ENCODE measurements at regions not wholly inside any gene's neighbourhood (a gene's known extent, or its start where the extent isn't known, plus 50 kb on each side); places are given as distances from the start of the nearest gene placed in this dataset.

GRCh38 chr2:14148216-14148615 is 484.3 kb upstream of the LRATD1 start:
- Histone ChIP-seq H3K9ac (ENCODE audit: low read length) (no peak overlapping the region), H3K9me3 (ENCODE audit: insufficient read depth, low read length) (no peaks in the 10 kb centered on the region), H3K36me3 (ENCODE audit: low read length) (no peaks in the 10 kb centered on the region), H3K4me2 (ENCODE audit: low read depth, low read length, poor library complexity, severe bottlenecking) (no peak overlapping the region), H2AFZ (ENCODE audit: low read depth, low read length, severe bottlenecking) (no peak overlapping the region), H3F3A (ENCODE audit: insufficient read depth) (no peaks in the 10 kb centered on the region), H4K20me1 (ENCODE audit: low read depth, low read length) (no peaks in the 10 kb centered on the region), H3K27me3 (ENCODE audit: low read length) (no peaks in the 10 kb centered on the region), H3K4me3 (ENCODE audit: insufficient read depth, low read length, poor library complexity, severe bottlenecking) (no peak overlapping the region), H3K79me2 (ENCODE audit: insufficient read depth, low read length) (no peaks in the 10 kb centered on the region), H3K9me2 (replicated peaks; ENCODE audit: insufficient read depth, low read length) (no peaks in the 10 kb centered on the region; the same call in 1 of the 2 replicates), H3K27ac (ENCODE audit: low read depth, low read length) (no peak overlapping the region)
- TF ChIP-seq EZH2phosphoT487 (conservative IDR thresholded peaks at IDR 0.05; ENCODE audit: low read length) = no peak
- TF ChIP-seq CTCF (IDR thresholded peaks at IDR 0.05; ENCODE audit: insufficient read depth, low read length, poor library complexity, severe bottlenecking) = no peak

GRCh38 chr2:14157816-14158215 is 474.7 kb upstream of the LRATD1 start:
- no peak overlapping the region for H3K4me2 ChIP-seq (ENCODE audit: low read depth, low read length, poor library complexity, severe bottlenecking)
- H3K27me3 ChIP-seq (ENCODE audit: low read length) = no peaks in the 10 kb centered on the region
- H3K9me2 ChIP-seq (replicated peaks; ENCODE audit: insufficient read depth, low read length) = no peaks in the 10 kb centered on the region
- H3K4me3 ChIP-seq (ENCODE audit: insufficient read depth, low read length, poor library complexity, severe bottlenecking) = no peak overlapping the region
- H3K9ac ChIP-seq (ENCODE audit: low read length) = no peak overlapping the region
- no peak overlapping the region for H2AFZ ChIP-seq (ENCODE audit: low read depth, low read length, severe bottlenecking)
- H4K20me1 ChIP-seq (ENCODE audit: low read depth, low read length) = no peaks in the 10 kb centered on the region
- no peaks in the 10 kb centered on the region for H3K79me2 ChIP-seq (ENCODE audit: insufficient read depth, low read length)
- TF ChIP-seq EZH2phosphoT487 (conservative IDR thresholded peaks at IDR 0.05; ENCODE audit: low read length) (no peak), CTCF (IDR thresholded peaks at IDR 0.05; ENCODE audit: insufficient read depth, low read length, poor library complexity, severe bottlenecking) (no peak)
- no peaks in the 10 kb centered on the region for H3K9me3 ChIP-seq (ENCODE audit: insufficient read depth, low read length)
- H3K36me3 ChIP-seq (ENCODE audit: low read length) = no peaks in the 10 kb centered on the region
- no peaks in the 10 kb centered on the region for H3F3A ChIP-seq (ENCODE audit: insufficient read depth)
- H3K27ac ChIP-seq (ENCODE audit: low read depth, low read length) = no peak overlapping the region

GRCh38 chr2:14180333-14180732 is 452.2 kb upstream of the LRATD1 start:
- no peaks in the 10 kb centered on the region for H3K9me2 ChIP-seq (replicated peaks; ENCODE audit: insufficient read depth, low read length)
- no peak overlapping the region for H3K9ac ChIP-seq (ENCODE audit: low read length)
- H3K27me3 ChIP-seq (ENCODE audit: low read length) = no peaks in the 10 kb centered on the region
- H3K36me3 ChIP-seq (ENCODE audit: low read length) = no peaks in the 10 kb centered on the region
- no peaks in the 10 kb centered on the region for H3F3A ChIP-seq (ENCODE audit: insufficient read depth)
- H3K27ac ChIP-seq (ENCODE audit: low read depth, low read length) = no peak overlapping the region
- no peaks in the 10 kb centered on the region for H3K79me2 ChIP-seq (ENCODE audit: insufficient read depth, low read length)
- TF ChIP-seq EZH2phosphoT487 (conservative IDR thresholded peaks at IDR 0.05; ENCODE audit: low read length) = no peak
- TF ChIP-seq CTCF (IDR thresholded peaks at IDR 0.05; ENCODE audit: insufficient read depth, low read length, poor library complexity, severe bottlenecking) = no peak
- no peaks in the 10 kb centered on the region; the same call in 1 of the 2 replicates for H3K9me3 ChIP-seq (ENCODE audit: insufficient read depth, low read length)
- no peak overlapping the region for H3K4me2 ChIP-seq (ENCODE audit: low read depth, low read length, poor library complexity, severe bottlenecking)
- no peak overlapping the region for H2AFZ ChIP-seq (ENCODE audit: low read depth, low read length, severe bottlenecking)
- H4K20me1 ChIP-seq (ENCODE audit: low read depth, low read length) = no peaks in the 10 kb centered on the region
- H3K4me3 ChIP-seq (ENCODE audit: insufficient read depth, low read length, poor library complexity, severe bottlenecking) = no peak overlapping the region
